B cell (primary cell): ENCODE measurements at regions not wholly inside any gene's neighbourhood (a gene's known extent, or its start where the extent isn't known, plus 50 kb on each side); places are given as distances from the start of the nearest gene placed in this dataset.

ENCODE experiments used
- ATAC-seq: fragments of 200-7000 bp; cut with Tn5 transposase; one replicate; pipeline ENCODE4 v1.10.0; 2021; ENCODE audit warnings: low read depth, mild to moderate bottlenecking, moderate number of reproducible peaks, moderate library complexity
- CTCF ChIA-PET: fragments of 350-600 bp; sonication (Branson Sonifier 250); formaldehyde crosslinking; loops from one replicate; lab custom pipeline; 2021; ENCODE audit warnings: antibody characterized with exemption, inconsistent platforms; lab: Charles Lee
- POLR2A ChIA-PET: fragments of 350-600 bp; sonication (Branson Sonifier 250); formaldehyde crosslinking; loops from one replicate; lab custom pipeline; 2021; ENCODE audit warnings: antibody characterized with exemption; lab: Charles Lee
- DNase-seq: peaks from one replicate; pipeline ENCODE4 v3.0.0; 2013
- H2AFZ ChIP-seq: 2 replicates; pipeline ENCODE4 v1.6.1; 2012; ENCODE audit warnings: mild to moderate bottlenecking, low read depth, low read length; ENCODE audit not compliant: insufficient read depth, poor library complexity, severe bottlenecking
- H3K27ac ChIP-seq, 2 donors: 1 replicate in 1 of 2; 2 replicates in 1 of 2; pipeline ENCODE4 v1.5.1; 2012 to 2013; ENCODE audit warnings: low read length in 2 of 2, mild to moderate bottlenecking in 2 of 2, moderate library complexity in 1 of 2
- H3K27me3 ChIP-seq, 4 experiments: fragments of 200-600 bp in 1 of 4; sonication (generic) in 1 of 4; replicated peaks in 1 of 4; 1 replicate in 2 of 4; 2 replicates in 2 of 4; pipeline versions ENCODE4 v1.6.1 to v1.7.0; 2013 to 2016; ENCODE audit warnings: low read length in 3 of 4, mild to moderate bottlenecking in 2 of 4, mixed read lengths in 1 of 4, moderate library complexity in 1 of 4; ENCODE audit not compliant: insufficient read depth in 4 of 4, control insufficient read depth in 3 of 4; ENCODE audit errors: control extremely low read depth in 1 of 4
- H3K36me3 ChIP-seq, 2 experiments: replicated peaks in 1 of 2; 1 replicate in 1 of 2; 2 replicates in 1 of 2; pipeline versions ENCODE4 v1.6.1 to v1.7.1; 2013; ENCODE audit warnings: low read length in 1 of 2; ENCODE audit not compliant: insufficient read depth in 2 of 2, control insufficient read depth in 1 of 2; ENCODE audit errors: control extremely low read depth in 1 of 2, extremely low read depth in 1 of 2
- H3K4me1 ChIP-seq, 2 donors: fragments of 200-600 bp in 1 of 2; sonication (generic) in 1 of 2; 1 replicate in 1 of 2; 2 replicates in 1 of 2; pipeline versions ENCODE4 v1.5.1 to v1.6.1; 2013 to 2017; ENCODE audit warnings: low read length in 2 of 2; ENCODE audit not compliant: control insufficient read depth in 2 of 2, insufficient read depth in 2 of 2
- H3K4me2 ChIP-seq: replicated peaks from 2 replicates; pipeline ENCODE3; 2012; ENCODE audit warnings: mild to moderate bottlenecking, low read depth, low read length; ENCODE audit not compliant: poor library complexity, severe bottlenecking
- H3K4me3 ChIP-seq, 5 experiments: fragments of 200-600 bp in 1 of 5; sonication (generic) in 1 of 5; 1 replicate in 3 of 5; 2 replicates in 2 of 5; pipeline versions ENCODE4 v1.5.1 to v1.7.0; 2011 to 2016; ENCODE audit warnings: low read length in 4 of 5, mild to moderate bottlenecking in 4 of 5, low read depth in 2 of 5, control low read depth in 1 of 5, moderate library complexity in 1 of 5; ENCODE audit not compliant: insufficient read depth in 1 of 5; ENCODE audit errors: control extremely low read depth in 1 of 5, extremely low read depth in 1 of 5
- H3K79me2 ChIP-seq: fragments of 200-600 bp; sonication (generic); one replicate; pipeline ENCODE4 v1.6.0; 2016; ENCODE audit warnings: low read length; ENCODE audit not compliant: control insufficient read depth, insufficient read depth
- H3K9ac ChIP-seq: fragments of 200-600 bp; sonication (generic); 2 replicates; pipeline ENCODE4 v1.6.1; 2017; ENCODE audit warnings: mild to moderate bottlenecking, low read length, moderate library complexity
- H3K9me3 ChIP-seq, 3 donors: one replicate each; pipeline versions ENCODE4 v1.6.1 to v1.7.1; 2013; ENCODE audit warnings: low read length in 2 of 3; ENCODE audit not compliant: control insufficient read depth in 2 of 3, insufficient read depth in 1 of 3; ENCODE audit errors: control extremely low read depth in 1 of 3
- H4K20me1 ChIP-seq: 2 replicates; pipeline ENCODE4 v1.6.0; 2012; ENCODE audit warnings: mild to moderate bottlenecking, low read length; ENCODE audit not compliant: insufficient read depth, control insufficient read depth, poor library complexity, severe bottlenecking
- H3K27ac Mint-ChIP-seq: one replicate; pipeline ENCODE4 v1.8.0; 2021; ENCODE audit warnings: mixed read lengths
- H3K27me3 Mint-ChIP-seq: one replicate; pipeline ENCODE4 v1.8.0; 2021; ENCODE audit warnings: mixed read lengths
- H3K4me1 Mint-ChIP-seq: one replicate; pipeline ENCODE4 v1.8.0; 2021; ENCODE audit warnings: mixed read lengths
- H3K4me3 Mint-ChIP-seq: one replicate; pipeline ENCODE4 v1.8.0; 2021; ENCODE audit warnings: mixed read lengths
- H3K9me3 Mint-ChIP-seq: one replicate; pipeline ENCODE4 v1.8.0; 2022; ENCODE audit warnings: mixed read lengths; ENCODE audit not compliant: insufficient read depth
- CTCF ChIP-seq: fragments of 200-600 bp; IDR thresholded peaks from one replicate; pipeline ENCODE4 v1.8.0; 2022; ENCODE audit warnings: antibody characterized with exemption, mild to moderate bottlenecking
- EZH2 ChIP-seq: IDR thresholded peaks from 2 replicates; pipeline ENCODE4 v1.6.1; 2012; ENCODE audit warnings: borderline replicate concordance, low read depth, mild to moderate bottlenecking, moderate library complexity, low read length; ENCODE audit not compliant: insufficient read depth, poor library complexity, severe bottlenecking
- WGBS: methylation state at CpG from one replicate; pipeline ENCODE4 v1.1.5; 2013; ENCODE audit warnings: missing lambda C conversion rate; ENCODE audit not compliant: insufficient coverage; 5-methylcytosine and 5-hydroxymethylcytosine counted together
- intact Hi-C: fragments of 100-400 bp; cut with micrococcal nuclease; formaldehyde crosslinking; loops from one replicate; pipeline ENCODE4 v1.10.0; 2022

DNA sequence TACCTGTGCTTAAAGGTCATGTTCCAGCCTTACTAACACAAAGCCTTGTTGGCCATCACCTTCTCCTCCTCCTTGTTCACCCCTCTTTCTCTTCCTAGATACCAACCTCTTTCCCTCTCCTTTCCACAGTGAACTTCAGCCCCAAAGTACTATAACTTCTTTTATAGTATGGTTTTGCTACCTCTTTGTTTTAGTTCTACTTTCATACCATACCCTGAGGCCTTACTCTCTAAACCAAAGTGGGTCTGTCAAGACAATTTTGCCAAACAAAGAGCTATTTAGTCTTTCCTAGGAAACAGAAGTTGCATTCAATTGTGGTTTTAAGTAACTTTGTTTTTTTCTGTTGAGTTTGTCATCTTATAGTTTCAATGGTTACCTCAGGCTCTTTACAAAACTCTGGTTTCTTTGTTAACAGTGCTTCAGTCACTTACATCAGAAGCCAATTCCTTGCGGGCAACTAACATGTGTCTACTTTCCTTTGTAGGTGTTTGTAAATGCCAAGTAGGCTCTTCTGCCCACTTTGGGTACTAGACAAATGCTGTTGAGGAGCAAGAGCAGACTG, 623.9 kb upstream of the PKN2 start:
- Mint-ChIP-seq H3K27ac (no peak overlapping the region), H3K9me3 (no peaks in the 10 kb centered on the region), H3K4me3 (no peak overlapping the region), H3K4me1 (peaks cover 3% of the 10 kb centered on the region), H3K27me3 (no peaks in the 10 kb centered on the region)
- Histone ChIP-seq H3K27me3 (no peaks in the 10 kb centered on the region), H3K4me3 (no peak overlapping the region), H3K36me3 (no peaks in the 10 kb centered on the region), H4K20me1 (no peaks in the 10 kb centered on the region), H3K79me2 (no peaks in the 10 kb centered on the region), H3K4me2 (no peak overlapping the region), H3K27ac (no peak overlapping the region), H3K9ac (no peak overlapping the region), H2AFZ (no peak overlapping the region), H3K9me3 (no peaks in the 10 kb centered on the region), H3K4me1 (no peaks in the 10 kb centered on the region)
- ChIA-PET CTCF (interaction anchor here (2.3 kb wide), 1 partner anchor 767 kb away, joined by 20 read pairs; no protein-coding TSS in a partner anchor), POLR2A (no interaction called here)
- WGBS, result 100% methylated on average over 1 of the region's 1 CpG
- DNase-seq, result no peak
- intact Hi-C loops, result no loop called here
- TF ChIP-seq CTCF, result no peak
- TF ChIP-seq EZH2, result no peak
- no peak for ATAC-seq

DNA sequence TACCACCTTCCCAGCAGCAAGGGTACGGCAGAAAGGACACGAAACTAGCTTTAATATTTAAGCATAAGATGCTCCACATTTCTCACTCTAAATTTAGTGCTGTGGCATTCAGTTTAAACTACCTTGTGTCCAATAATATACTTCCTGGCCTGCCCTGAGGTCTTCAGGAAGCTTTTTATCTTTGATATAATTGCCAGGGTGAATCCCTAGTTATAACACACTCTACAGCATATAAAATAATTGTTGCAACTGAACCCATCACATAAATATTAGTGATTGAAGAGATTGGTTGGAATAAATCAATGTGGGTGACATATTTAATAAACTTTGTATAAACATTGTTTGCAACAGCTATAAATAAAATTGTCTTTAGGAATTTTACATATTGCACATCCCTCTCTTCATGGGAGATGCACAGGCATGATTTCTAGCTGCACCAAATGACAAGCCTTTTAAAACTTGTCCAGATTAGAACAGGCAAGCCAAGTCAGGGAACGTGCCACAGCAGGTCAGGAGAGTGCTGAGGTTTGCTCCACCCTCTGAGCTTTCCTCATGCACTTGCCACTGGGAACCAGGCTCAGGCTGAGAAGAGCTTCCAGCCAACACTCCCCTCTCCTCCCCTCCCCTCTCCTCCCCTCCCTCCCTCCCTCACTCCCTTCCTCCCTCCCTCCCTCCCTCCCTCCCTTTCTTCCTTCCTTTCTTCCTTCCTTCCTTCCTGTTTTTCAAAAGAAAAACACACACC, 623.2 kb upstream of the PKN2 start:
- WGBS, result no CpG with 5 or more reads among the region's 3 CpGs
- H3K9ac ChIP-seq, result no peak overlapping the region
- no peaks in the 10 kb centered on the region for H3K4me1 ChIP-seq
- H3K27ac ChIP-seq, result no peak overlapping the region
- no peak overlapping the region for H2AFZ ChIP-seq
- no peaks in the 10 kb centered on the region for H3K9me3 ChIP-seq
- TF ChIP-seq CTCF, result no peak
- no peak for TF ChIP-seq EZH2
- Mint-ChIP-seq H3K4me3 (no peak overlapping the region), H3K27me3 (no peaks in the 10 kb centered on the region), H3K9me3 (no peaks in the 10 kb centered on the region), H3K27ac (no peak overlapping the region), H3K4me1 (peaks cover 3% of the 10 kb centered on the region)
- ATAC-seq (no peak), DNase-seq (no peak)
- ChIA-PET POLR2A (no interaction called here), CTCF (interaction anchor here (0.6 to 2.3 kb wide), 5 partner anchors 107 to 774 kb away, joined by 3 to 20 read pairs (median 5); no protein-coding TSS in a partner anchor)
- no peak overlapping the region for H3K4me2 ChIP-seq
- H3K27me3 ChIP-seq, result no peaks in the 10 kb centered on the region
- no peaks in the 10 kb centered on the region for H3K36me3 ChIP-seq
- H4K20me1 ChIP-seq, result no peaks in the 10 kb centered on the region
- no peak overlapping the region for H3K4me3 ChIP-seq
- no peaks in the 10 kb centered on the region for H3K79me2 ChIP-seq
- intact Hi-C loops, result loop anchor here (1.0 kb wide), 1 partner anchor 768 kb away; no protein-coding TSS in a partner anchor
